GM19395 (cell line): ENCODE measurements at regions not wholly inside any gene's neighbourhood (a gene's known extent, or its start where the extent isn't known, plus 50 kb on each side); places are given as distances from the start of the nearest gene placed in this dataset.
"Not testable (repeated sequence)": the region's sequence is repeated elsewhere in the genome, so short reads cannot be mapped to it uniquely, and the experiment has no call there.

ENCODE experiments used
- ATAC-seq: cut with Tn5 transposase; IDR thresholded peaks from one replicate; pipeline ENCODE4 v1.9.1; 2021; ENCODE audit warnings: mild to moderate bottlenecking, moderate library complexity; ENCODE audit not compliant: unreplicated experiment

DNA sequence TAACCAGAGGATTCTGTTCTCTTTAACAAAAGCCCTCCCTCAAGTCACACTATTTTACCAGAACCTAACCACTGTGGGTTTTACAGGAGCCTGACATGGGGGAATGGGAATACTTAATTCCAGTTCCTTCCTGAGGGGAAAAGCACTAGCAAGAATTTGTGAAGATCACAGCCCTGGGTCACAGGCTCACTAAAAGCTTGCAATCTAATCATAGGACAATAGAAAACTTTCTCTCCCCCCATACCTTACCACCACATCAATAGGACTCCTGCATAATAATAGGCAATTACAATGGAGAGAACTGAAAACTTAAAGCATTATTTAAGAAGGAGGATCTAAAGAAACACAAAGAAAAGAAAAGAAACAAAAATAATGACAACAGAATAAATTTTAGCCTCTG lies 225.8 kb upstream of the ZNF804A start:
- ATAC-seq, result no peak

DNA sequence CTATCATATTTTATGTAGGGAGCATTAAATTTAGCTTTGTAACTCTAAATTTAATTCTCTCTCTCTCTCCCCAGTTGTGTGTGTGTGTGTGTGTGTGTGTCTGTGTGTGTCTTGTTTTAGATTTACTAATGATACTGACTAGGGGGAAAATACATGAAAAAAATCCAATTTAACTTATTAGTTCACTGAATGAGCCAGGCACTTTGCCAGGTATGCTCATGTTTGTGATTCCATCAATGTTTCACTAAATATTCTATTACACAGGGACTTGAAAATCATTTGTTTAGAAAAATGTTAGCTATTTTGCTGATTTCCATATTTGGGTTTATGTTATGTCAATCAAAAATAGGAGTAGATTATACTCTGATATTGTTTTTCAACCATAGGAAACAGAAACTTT lies 203.7 kb upstream of the ZNF804A start:
- no peak for ATAC-seq

DNA sequence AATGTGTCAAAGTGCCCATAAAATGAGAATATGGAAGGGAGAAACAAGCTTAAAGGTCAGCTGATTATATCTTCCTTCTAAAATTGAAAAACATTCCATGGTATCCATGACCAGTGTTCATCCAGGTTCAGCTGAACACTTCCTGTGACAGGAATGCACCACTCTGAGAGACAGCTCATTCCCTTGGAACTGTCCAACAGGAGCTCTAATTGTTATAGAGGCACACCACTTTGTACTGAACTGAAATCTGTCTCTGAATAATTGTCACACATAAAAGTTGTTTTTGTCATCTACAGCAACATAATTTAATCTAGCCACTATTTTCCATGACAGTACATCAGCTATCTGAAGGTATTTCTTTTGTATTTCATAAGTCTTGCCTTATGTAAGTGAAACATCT lies 195.9 kb upstream of the ZNF804A start:
- ATAC-seq, result no peak

DNA sequence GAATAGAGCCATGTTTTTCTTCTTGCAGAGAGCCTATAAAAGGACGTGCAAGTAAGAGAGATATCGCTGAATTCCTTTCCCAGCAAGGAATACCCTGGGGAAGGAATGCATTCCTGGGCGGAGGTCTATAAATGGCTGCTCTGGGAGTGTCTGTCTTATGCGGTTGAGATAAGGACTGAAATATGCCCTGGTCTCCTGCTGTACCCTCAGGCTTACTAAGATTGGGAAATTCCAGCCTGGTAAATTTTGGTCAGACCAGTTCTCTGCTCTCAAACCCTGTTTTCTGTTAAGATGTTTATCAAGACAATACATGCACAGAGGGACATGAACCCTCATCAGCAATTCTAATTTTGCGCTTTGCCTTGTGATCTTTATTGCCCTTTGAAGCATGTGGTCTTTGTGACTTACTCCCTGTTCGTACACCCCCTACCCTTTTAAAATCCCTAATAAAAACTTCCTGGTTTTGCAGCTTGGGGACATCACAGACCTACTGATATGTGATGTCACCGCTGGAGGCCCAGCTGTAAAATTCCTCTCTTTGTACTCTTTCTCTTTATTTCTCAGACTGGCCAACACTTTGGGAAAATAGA lies 191.2 kb upstream of the ZNF804A start:
- not testable (repeated sequence) for ATAC-seq

DNA sequence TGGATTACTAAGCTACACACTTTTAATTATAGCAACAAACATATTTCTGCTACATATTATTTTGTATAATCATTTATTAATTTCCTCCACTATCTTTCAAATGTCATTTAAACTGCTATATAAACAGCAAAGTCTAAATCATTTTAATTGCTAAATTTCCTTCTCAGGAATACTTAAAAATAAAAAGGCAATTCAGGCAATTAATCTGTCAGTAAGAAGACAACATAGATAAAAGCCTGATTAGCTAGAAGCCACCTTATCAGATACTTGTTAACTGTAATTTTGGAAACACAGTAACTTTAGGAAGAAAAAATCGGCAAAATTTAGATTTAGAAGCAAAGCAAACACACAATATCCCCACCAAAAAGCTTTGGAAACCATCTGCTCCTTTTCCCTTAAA lies 188.2 kb upstream of the ZNF804A start:
- no peak for ATAC-seq

DNA sequence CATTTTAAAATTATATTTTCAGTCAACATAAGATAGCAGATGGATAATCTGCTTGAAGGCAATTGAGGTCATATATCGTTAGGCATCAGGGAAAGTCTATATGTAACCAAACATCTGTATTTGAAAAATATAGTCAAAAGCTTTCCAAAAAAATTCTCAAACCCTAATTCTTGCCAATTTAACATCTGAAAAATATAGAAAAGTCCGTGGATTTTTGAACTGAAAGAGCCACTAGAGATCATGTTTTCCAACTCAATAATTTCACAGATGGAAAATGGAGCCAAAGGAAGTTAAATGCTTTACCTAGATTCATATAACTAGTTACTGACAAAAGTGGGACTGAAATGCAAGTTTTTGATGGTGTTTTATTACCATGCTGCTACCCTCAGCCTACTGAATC lies 185.1 kb upstream of the ZNF804A start:
- ATAC-seq, result no peak

DNA sequence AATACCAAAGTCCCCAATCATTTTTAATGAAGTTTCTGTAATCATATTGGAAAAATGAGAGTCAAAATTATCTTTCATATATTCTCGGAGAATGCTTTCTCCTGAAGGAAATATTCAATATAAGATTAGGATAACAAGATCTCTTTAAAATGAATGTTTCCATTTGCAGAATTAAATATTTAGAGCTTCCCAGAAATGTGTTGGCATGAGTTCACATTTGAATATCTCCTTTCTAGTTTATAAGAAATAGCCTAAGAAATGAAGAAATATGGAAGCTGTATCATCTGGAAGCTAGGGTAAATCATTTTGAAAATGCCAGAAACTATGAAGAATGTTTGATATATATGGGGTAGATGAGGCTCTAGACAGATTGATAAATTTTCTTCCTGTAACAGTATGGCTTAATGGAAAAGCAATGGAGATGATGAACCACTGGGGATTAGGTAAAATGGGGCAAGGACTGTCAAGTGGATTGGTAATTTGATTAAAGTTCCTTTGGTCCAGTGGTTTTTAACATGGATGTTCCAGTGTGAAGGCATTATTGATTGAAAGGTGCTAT lies 184.6 kb upstream of the ZNF804A start:
- no peak for ATAC-seq

DNA sequence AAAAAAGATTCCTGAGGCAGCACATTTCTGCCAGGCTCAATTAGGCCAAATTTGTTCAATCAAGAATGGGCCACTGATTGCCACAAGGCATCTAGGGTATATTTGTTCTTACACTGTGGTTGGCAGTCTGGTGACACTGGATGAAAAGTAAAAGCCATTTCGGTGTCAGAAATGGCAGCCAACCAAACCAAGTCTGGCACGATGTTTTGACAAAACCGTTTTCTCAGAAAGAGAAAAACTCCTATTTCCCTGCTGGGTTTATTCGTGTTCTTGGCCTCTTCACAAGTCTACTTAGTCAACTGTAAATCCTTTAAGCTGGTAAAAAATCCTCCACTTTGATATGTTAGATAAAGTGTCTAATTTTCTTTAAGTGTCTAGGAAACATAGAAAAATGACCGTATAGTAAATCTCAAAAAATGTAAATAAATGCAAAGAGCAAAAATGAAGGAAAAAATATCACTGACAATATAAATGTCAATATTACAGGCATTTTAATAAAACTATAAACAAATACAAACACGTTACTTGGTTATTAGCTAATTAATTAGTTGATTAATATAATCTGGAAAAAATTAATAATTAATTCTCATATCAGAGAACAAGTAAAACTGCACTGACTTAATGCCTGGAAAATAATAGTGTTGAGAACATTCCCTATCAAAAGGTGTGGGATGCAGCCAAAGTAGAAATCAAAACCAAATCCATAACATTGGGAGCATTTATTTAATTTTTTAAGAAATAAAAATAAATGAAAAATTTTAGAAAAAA lies 182.0 kb upstream of the ZNF804A start:
- no peak for ATAC-seq

DNA sequence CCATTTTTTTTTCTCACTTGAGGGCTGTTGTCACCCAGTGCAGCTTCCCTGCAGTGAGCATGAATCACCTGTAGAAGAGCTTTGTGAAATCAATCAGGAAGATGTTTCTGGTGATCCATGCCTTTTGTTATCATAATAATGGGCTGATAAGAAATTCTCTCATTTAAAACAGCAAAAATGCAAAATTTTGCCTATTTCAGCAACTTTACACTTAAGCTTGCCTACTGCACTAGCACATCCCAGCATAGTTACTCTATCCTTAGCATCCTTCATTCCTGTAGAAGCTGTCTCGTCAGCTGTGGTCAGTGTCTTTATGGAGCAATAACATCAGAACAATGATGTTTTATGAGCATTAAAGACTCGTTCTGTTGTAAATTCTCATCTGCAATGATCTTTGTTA lies 178.6 kb upstream of the ZNF804A start:
- no peak for ATAC-seq

DNA sequence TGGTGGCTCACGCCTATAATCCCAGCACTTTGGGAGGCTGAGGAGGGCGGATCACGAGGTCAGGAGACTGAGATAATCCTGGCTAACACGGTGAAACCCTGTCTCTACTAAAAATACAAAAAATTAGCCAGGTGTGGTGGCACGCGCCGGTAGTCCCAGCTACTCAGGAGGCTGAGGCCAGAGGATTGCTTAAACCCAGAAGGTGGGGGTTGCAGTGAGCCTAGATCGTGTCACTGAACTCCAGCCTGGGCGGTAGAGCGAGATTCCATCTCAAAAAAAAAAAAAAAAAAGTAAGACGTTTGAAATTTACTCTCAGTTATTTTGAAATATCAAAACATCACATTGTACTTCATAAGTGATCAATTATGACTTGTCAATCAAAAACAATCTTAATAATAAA lies 176.9 kb upstream of the ZNF804A start:
- ATAC-seq, result not testable (repeated sequence)

DNA sequence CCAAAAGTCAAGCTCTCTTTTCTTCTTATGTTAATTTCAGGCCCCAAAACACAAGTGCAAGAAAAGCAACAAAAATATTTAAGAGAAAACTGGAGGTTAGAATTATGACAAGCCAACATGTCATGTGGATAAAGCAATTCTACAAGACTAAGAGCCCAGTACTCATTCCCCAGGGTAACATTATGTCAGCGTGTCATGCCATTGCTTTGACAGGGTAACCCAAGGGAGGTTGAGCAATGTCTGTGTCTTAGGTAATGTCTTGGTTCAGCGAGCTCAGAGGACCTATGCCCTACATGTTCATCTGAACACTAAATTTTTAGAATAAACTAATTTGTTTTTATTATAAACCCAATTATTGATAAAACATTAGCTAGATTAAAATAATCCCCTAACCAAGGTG lies 173.2 kb upstream of the ZNF804A start:
- no peak for ATAC-seq

DNA sequence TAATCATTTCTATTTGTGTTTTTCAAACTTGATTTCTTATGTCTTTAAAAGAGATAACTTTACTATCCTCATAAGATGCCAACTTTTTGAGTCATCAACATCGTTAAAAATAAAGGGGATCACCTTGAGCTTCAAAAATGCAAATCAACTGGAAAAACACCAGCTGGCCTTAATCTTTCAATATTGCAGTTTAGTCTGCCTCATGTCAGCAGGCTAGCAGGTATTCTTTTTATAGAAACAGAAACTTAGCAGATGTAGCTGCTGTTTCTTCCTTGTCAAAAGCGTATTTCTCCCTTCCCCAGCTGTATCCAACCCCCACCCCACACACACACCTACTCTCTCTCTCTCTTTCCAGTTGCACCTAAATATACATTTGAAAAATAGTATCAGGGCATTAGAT lies 154.1 kb upstream of the ZNF804A start:
- ATAC-seq, result peak; percentile 97

DNA sequence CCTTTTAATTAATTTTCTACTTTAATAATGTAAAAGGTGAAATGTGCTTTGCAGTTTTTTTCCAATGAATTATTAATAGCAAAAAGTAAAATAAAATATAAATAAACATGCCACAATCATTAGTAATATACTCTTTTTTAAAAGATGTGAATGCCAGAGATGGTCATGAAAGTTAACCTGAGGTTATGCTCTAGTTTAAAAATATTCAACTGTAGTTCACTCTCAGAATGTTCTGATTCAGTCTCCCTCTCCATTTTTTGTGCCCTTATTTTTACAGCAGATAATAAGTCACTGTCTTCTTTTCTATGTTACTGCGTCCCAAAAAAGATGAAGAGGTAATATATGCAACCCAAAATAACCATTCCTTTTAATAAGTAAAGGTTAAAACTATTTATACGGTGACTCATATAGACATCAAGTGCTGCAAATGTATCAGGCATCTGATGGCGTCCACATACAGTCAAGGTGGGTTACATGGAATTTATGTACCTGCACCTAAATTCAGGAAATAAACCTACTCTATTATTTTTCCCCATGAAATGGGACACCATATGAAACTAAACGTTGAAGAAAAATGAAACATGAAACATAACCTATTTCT lies 153.6 kb upstream of the ZNF804A start:
- peak; percentile 51 for ATAC-seq

DNA sequence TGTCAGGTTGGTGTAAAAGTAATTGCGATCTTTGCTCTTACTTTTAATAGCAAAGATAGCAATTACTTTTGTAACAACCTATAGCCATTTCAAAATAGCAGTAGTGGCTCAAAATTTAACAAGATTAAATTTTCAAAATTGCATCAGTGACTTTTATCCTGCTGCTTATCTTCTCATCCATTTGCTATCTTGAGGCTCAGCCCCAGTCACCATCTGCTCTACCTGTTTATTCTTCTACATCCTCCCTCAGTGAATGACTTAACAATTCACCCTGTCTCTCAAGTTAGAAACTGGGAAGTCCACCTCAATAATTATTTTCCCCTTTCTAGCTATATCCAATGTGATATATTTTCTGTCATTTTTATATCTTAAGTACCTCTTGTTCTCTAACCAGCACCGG lies 148.6 kb upstream of the ZNF804A start:
- ATAC-seq, result no peak

DNA sequence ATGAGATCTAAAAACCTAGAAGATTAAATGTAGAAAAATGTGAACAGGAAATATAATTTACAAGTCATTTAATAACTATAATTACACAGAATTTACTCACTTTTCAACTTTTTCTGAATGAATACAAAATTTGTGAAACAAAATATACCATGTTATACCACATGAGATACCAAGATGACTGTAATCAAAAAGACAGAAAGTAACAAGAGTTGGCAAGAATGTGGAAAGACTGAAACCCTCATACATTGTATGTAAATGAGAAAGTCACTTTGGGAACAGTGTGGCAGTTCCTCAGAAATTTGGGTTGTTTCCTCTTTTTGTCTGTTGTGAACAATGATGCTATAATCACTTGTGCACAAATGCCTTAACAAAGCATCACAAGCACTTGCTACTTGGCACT lies 145.4 kb upstream of the ZNF804A start:
- ATAC-seq, result peak; percentile 55

DNA sequence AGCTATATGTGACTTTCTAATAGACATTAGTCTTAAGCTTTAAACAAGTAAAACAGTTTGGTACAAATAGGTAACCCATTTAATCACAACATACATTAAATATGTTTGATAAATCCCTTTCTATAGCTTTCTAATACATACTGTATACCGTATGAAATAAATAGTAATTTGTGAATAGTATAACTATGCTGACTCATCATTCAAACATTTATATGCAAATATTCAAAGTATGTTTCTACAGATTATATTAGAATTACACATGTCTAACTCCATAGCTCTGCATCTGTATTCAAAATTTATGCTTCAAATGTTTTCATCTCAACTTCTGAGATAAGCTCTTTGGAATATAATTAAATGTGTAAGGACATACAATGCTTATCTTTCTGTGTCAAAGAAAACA lies 142.7 kb upstream of the ZNF804A start:
- ATAC-seq, result no peak

DNA sequence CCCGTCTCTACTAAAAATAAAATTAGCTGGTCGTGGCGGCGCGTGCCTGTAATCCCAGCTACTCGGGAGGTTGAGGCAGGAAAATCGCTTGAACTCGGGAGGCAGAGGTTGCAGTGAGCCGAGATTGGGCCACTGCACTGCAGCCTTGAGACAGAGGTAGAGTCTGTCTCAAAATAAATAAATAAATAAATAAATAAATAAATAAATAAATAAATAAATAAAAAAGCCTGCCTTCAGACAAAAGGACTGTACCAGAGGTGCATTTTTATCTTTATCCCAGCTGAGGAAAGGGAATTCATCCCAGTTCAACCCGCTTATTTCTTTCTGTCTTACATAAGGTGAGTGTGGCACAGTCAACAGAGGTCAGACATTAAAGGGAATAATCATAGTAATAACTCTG lies 141.6 kb upstream of the ZNF804A start:
- not testable (repeated sequence) for ATAC-seq

DNA sequence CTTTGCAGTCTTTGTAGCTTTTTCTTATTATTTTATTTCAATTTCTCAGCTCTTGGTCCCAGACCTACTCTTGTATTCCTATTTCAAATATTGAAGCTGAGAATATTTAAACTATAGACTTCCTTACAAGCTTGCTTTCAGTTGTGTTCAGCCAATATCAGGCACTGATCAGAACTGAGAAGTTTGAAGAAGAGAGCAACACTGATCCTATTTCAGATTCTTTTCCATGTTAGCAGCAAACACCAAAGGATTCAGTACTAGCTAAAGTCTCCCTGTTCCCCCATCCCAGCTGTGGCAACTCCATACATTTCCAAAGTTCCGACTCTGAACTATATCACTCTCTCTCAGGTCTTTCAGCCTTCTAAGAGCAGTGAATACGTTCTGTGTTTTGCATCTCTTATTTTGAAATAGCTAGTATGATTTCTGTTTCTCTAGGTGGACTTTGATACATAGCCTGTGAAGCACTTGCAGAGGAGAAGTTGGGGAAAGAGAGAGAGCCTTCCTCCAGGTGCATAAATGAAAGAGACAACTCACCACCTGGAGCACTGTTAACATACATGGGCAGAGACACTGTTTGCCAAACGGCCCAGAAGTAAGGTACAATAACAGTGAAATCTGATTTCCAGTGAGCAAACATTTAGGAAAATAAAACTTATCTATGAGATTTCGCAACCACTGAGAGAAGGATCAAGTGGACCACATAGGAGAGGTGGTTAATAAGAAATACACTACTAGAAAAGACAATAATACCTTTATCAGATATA lies 135.0 kb upstream of the ZNF804A start:
- ATAC-seq, result no peak

DNA sequence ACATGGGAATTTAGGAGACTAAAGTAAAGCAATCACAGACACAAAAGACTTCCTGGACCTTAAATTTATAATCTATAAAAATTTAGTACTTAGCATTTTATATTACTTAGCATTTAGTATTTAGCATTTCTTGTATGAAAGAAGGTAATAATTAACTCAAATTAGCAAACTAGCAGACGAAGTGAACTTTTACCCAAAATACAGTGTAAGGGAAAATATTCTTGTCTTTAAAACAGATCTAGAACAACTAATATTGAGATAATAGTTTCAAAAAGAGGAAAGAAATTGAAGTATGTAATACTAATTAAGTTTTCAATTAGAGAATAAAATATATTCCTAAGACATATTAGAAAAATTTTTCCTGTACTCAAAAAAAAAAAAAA lies 134.5 kb upstream of the ZNF804A start:
- ATAC-seq, result no peak

DNA sequence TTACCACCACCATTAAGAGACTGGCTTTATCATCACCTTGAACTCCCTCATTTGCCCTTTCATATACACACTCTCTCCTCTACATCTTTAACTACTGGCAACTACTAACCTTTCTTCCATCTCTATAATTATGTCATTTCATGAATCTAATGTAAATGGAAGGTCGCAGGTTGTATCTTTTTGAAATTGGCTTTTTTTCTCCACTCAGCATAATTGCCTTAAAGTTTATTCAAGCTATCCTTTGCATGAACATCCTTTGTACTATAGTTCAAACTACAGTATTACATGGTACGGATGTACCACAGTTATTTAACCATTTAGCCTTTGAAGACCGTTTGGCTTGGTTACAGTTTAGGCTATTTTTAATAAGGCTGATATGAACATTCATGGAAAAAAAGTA lies 129.5 kb upstream of the ZNF804A start:
- no peak for ATAC-seq

DNA sequence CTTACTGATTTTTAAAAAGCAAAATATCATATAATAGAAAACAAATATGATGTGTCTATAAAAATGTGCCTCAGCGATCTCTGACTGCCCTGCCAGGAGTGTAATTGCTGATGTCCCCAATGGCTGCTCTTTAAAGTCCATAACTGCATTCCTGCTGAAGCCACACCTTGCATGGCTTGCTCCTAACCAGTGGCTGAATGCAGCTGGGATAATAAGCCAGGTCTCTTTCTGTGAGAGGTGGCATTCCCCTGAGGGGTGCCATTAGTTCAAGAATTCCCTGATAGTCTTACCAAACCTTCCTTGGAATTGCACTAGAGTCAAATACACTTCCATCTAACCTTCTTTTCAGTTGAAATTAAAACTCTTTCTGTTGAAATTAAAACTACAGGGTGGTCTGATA lies 125.8 kb upstream of the ZNF804A start:
- no peak for ATAC-seq
